Mesenchymal stem cell (in vitro differentiated cells and primary cell): ENCODE measurements at regions not wholly inside any gene's neighbourhood (a gene's known extent, or its start where the extent isn't known, plus 50 kb on each side); places are given as distances from the start of the nearest gene placed in this dataset.

ENCODE experiments used
- DNase-seq: peaks from one replicate; pipeline ENCODE4 v3.0.0-alpha.2; 2013
- H2AFZ ChIP-seq: one replicate; pipeline ENCODE4 v1.6.1; 2013; ENCODE audit warnings: low read depth, mild to moderate bottlenecking, control low read depth, inconsistent platforms, low read length, moderate library complexity
- H2AK5ac ChIP-seq: 2 replicates; pipeline ENCODE4 v1.6.1; 2013; ENCODE audit warnings: low read length, moderate library complexity, mild to moderate bottlenecking, inconsistent platforms; ENCODE audit not compliant: severe bottlenecking
- H2BK120ac ChIP-seq: one replicate; pipeline ENCODE4 v1.6.1; 2013; ENCODE audit warnings: low read depth, mild to moderate bottlenecking, inconsistent platforms, low read length, moderate library complexity
- H2BK12ac ChIP-seq, 2 experiments: one replicate each; pipeline ENCODE4 v1.6.1; 2013; ENCODE audit warnings: inconsistent platforms in 2 of 2, low read length in 2 of 2, mild to moderate bottlenecking in 2 of 2, moderate library complexity in 2 of 2, control low read depth in 1 of 2
- H2BK15ac ChIP-seq: one replicate; pipeline ENCODE4 v1.6.1; 2013; ENCODE audit warnings: mild to moderate bottlenecking, low read depth, inconsistent platforms; ENCODE audit not compliant: poor library complexity, severe bottlenecking
- H2BK5ac ChIP-seq: 2 replicates; pipeline ENCODE4 v1.6.1; 2013; ENCODE audit warnings: low read depth, mild to moderate bottlenecking, low read length, control low read depth, inconsistent platforms; ENCODE audit not compliant: poor library complexity, severe bottlenecking
- H3K14ac ChIP-seq, 2 experiments: one replicate each; pipeline ENCODE4 v1.6.1; 2013; ENCODE audit warnings: inconsistent platforms in 2 of 2, low read length in 2 of 2, control low read depth in 1 of 2, mild to moderate bottlenecking in 1 of 2, moderate library complexity in 1 of 2
- H3K18ac ChIP-seq, 2 experiments: one replicate each; pipeline ENCODE4 v1.6.1; 2013; ENCODE audit warnings: inconsistent platforms in 2 of 2, low read length in 2 of 2, control low read depth in 1 of 2, low read depth in 1 of 2, mild to moderate bottlenecking in 1 of 2
- H3K23ac ChIP-seq, 2 experiments: one replicate each; pipeline ENCODE4 v1.6.1; 2013; ENCODE audit warnings: inconsistent platforms in 2 of 2, low read length in 2 of 2, mild to moderate bottlenecking in 2 of 2, moderate library complexity in 2 of 2, control low read depth in 1 of 2
- H3K27ac ChIP-seq: 2 replicates; pipeline ENCODE4 v1.5.1; 2013; ENCODE audit warnings: mild to moderate bottlenecking, moderate library complexity, low read length, control low read depth, inconsistent platforms; ENCODE audit not compliant: poor library complexity, severe bottlenecking
- H3K27me3 ChIP-seq, 2 experiments: 2 replicates each; pipeline versions ENCODE4 v1.6.1 to v1.7.0; 2013; ENCODE audit warnings: low read length in 2 of 2, mild to moderate bottlenecking in 2 of 2, moderate library complexity in 2 of 2, control low read depth in 1 of 2, inconsistent platforms in 1 of 2; ENCODE audit not compliant: control insufficient read depth in 1 of 2, insufficient read depth in 1 of 2
- H3K36me3 ChIP-seq, 2 experiments: 2 replicates each; pipeline versions ENCODE4 v1.6.1 to v1.7.0; 2013; ENCODE audit warnings: low read length in 2 of 2, control low read depth in 1 of 2, inconsistent platforms in 1 of 2, low read depth in 1 of 2, mild to moderate bottlenecking in 1 of 2; ENCODE audit not compliant: insufficient read depth in 2 of 2, control insufficient read depth in 1 of 2
- H3K4ac ChIP-seq, 2 experiments: one replicate each; pipeline ENCODE4 v1.6.1; 2013; ENCODE audit warnings: inconsistent platforms in 2 of 2, low read length in 2 of 2, mild to moderate bottlenecking in 2 of 2, moderate library complexity in 2 of 2, control low read depth in 1 of 2, low read depth in 1 of 2
- H3K4me1 ChIP-seq: 2 replicates; pipeline ENCODE4 v1.6.1; 2013; ENCODE audit warnings: low read depth, low read length, control low read depth; ENCODE audit not compliant: control insufficient read depth, insufficient read depth
- H3K4me2 ChIP-seq: 2 replicates; pipeline ENCODE4 v1.6.1; 2013; ENCODE audit warnings: low read length, mild to moderate bottlenecking, inconsistent platforms; ENCODE audit not compliant: poor library complexity, severe bottlenecking
- H3K4me3 ChIP-seq, 2 experiments: 2 replicates each; pipeline versions ENCODE4 v1.5.1 to v1.7.0; 2013; ENCODE audit warnings: low read length in 2 of 2, mild to moderate bottlenecking in 2 of 2, control low read depth in 1 of 2, low read depth in 1 of 2; ENCODE audit not compliant: insufficient read depth in 1 of 2
- H3K79me1 ChIP-seq: replicated peaks from 2 replicates; pipeline ENCODE4 v1.6.1; 2013; ENCODE audit warnings: mild to moderate bottlenecking, control low read depth, low read length, inconsistent platforms; ENCODE audit not compliant: poor library complexity, severe bottlenecking
- H3K9ac ChIP-seq: 2 replicates; pipeline ENCODE4 v1.7.0; 2013; ENCODE audit warnings: mild to moderate bottlenecking, low read length, moderate library complexity
- H3K9me3 ChIP-seq: 2 replicates; pipeline ENCODE4 v1.7.0; 2013; ENCODE audit warnings: mild to moderate bottlenecking, low read length; ENCODE audit not compliant: control insufficient read depth
- H4K8ac ChIP-seq: one replicate; pipeline ENCODE4 v1.6.1; 2013; ENCODE audit warnings: inconsistent platforms, mild to moderate bottlenecking, low read length, moderate library complexity
- H4K91ac ChIP-seq: one replicate; pipeline ENCODE4 v1.6.1; 2013; ENCODE audit warnings: mild to moderate bottlenecking, low read length, inconsistent platforms
- WGBS: methylation state at CpG from one replicate; pipeline ENCODE4 v1.1.7; 2013; ENCODE audit warnings: mixed read lengths; 5-methylcytosine and 5-hydroxymethylcytosine counted together

DNA sequence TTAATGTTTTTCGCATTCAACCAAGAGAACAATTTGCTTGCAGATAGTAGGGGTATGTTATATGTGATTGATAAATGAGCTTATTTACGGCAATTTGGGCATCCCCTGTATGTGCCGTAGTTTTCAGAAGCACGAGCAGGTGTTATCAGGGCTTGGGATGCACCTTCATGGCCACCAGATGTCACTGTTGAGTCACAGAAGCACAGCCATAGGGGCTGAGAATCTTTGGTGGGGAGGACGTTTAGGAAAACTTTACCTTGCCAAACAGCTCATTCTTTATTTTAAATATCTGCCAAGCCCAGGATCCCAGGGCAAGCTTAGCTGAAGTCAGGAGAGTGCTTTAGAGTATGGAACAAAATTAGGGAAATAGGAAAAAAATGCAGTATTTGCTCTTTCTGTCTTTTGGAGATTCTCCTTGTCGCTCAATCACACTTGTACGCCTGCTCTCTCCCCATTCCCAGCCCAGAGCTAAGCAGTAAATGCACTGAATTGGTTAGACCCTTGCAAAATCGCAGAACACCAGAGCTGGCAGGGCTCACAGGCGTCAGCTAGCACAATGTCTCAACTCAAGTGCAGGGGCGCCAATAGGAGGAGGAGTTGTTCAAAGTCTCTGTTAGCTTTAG, 93.6 kb upstream of the MPHOSPH6 start:
- Histone ChIP-seq H3K4ac (no peak overlapping the region), H3K4me3 (no peak overlapping the region), H3K27me3 (peaks cover 31 to 43% of the 10 kb centered on the region in 2 experiments)

DNA sequence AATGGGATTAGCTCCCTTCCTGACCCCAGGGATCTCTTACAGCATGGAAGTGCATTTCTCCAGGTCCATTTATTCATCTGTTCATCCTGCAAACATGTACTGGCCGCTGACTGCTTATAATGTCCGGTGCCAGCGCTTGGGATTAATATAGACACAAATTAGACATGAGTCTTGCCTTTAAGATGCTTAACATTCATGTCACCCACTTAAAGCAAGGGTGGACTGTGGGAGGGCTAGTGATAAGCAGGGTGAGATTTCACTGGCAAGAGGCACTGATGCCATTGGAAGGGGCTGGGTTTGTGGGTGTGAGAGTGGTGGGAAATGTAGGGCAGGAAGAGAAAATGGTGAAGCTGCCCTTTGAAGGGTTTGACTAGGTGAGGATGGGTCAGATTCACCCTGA, 92.2 kb upstream of the MPHOSPH6 start:
- Histone ChIP-seq H3K9me3 (no peaks in the 10 kb centered on the region), H3K4ac (no peak overlapping the region), H3K4me3 (no peak overlapping the region), H2AK5ac (no peak overlapping the region), H3K14ac (no peak overlapping the region), H3K4me2 (no peak overlapping the region), H3K9ac (no peak overlapping the region), H2BK12ac (no peak overlapping the region), H3K36me3 (no peaks in the 10 kb centered on the region), H3K23ac (no peak overlapping the region), H2BK15ac (no peak overlapping the region), H3K18ac (no peak overlapping the region), H4K91ac (no peak overlapping the region), H4K8ac (no peak overlapping the region), H3K79me1 (no peaks in the 10 kb centered on the region), H3K27ac (no peak overlapping the region), H2BK5ac (no peak overlapping the region), H3K27me3 (peaks cover 29 to 43% of the 10 kb centered on the region in 2 experiments), H2BK120ac (no peak overlapping the region), H3K4me1 (no peaks in the 10 kb centered on the region), H2AFZ (no peak overlapping the region)
- 93% methylated on average over 3 of the region's 3 CpGs for WGBS
- no peak for DNase-seq

More for the DNA sequence above, 93.6 kb upstream of the MPHOSPH6 start:
- Histone ChIP-seq H4K91ac (no peak overlapping the region), H3K9ac (no peak overlapping the region), H3K4me2 (no peak overlapping the region), H3K27ac (no peak overlapping the region), H3K18ac (no peak overlapping the region), H2AFZ (no peak overlapping the region), H3K14ac (no peak overlapping the region), H3K36me3 (no peaks in the 10 kb centered on the region), H2AK5ac (no peak overlapping the region), H3K23ac (no peak overlapping the region), H3K79me1 (no peaks in the 10 kb centered on the region), H3K4me1 (no peaks in the 10 kb centered on the region), H4K8ac (no peak overlapping the region), H2BK5ac (no peak overlapping the region), H2BK15ac (no peak overlapping the region), H3K9me3 (no peaks in the 10 kb centered on the region), H2BK12ac (no peak overlapping the region), H2BK120ac (no peak overlapping the region)
- peak; percentile 50 for DNase-seq
- 54% methylated on average over 9 of the region's 10 CpGs for WGBS

DNA sequence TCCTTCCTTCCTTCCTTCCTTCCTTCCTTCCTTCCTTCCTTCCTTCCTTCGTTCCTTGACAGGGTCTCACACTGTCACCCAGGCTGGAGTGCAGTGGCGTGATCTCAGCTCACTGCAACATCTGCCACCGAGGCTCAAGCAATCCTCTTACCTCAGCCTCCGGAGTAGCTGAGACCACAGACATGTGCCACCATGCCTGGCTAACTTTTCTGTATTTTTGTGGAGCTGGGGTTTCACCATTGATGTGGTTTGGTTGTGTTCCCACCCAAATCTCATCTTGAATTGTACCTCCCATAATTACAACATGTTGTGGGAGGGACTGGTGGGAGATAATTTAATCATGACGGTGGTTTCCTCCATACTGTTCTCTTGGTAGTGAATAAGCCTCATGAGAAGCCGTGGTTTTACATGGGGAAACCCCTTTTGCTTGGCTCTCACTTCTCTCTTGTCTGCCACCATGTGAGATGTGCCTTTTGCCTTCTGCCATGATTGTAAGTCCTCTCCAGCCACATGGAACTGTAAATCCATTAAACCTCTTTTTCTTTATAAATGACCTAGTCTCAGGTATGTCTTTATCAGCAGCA, 90.3 kb upstream of the MPHOSPH6 start:
- Histone ChIP-seq H2AK5ac (no peak overlapping the region), H3K79me1 (no peaks in the 10 kb centered on the region), H3K36me3 (no peaks in the 10 kb centered on the region), H2BK120ac (no peak overlapping the region), H3K4ac (no peak overlapping the region), H3K18ac (no peak overlapping the region), H4K8ac (no peak overlapping the region), H4K91ac (no peak overlapping the region), H3K27me3 (peaks cover 25 to 36% of the 10 kb centered on the region in 2 experiments), H3K9me3 (no peaks in the 10 kb centered on the region), H3K14ac (no peak overlapping the region), H2AFZ (no peak overlapping the region), H2BK5ac (no peak overlapping the region), H2BK15ac (no peak overlapping the region), H3K27ac (no peak overlapping the region), H3K9ac (no peak overlapping the region), H3K4me2 (no peak overlapping the region), H3K23ac (no peak overlapping the region), H3K4me3 (no peak overlapping the region), H3K4me1 (no peaks in the 10 kb centered on the region), H2BK12ac (no peak overlapping the region)
- 71% methylated on average over 5 of the region's 6 CpGs for whole genome bisulfite sequencing
- DNase-seq, result no peak

DNA sequence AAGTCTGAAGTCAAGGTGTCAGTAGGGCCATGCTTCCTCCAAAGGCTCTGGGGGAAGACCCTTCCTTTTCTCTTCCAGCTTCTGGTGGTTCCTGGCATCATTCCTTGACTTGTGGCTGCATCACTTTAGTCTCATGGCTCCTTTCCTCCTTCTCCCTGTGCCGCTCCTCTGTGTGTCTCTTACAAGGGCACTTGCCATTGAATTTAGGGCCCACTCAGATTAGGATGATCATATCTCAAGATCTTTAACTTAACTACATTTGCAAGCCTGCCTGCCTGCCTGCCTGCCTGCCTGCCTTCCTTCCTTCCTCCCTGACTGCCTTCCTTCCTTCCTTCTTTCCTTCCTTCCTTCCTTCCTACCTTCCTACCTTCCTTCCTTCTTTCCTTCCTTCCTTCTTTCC, 89.7 kb upstream of the MPHOSPH6 start:
- Histone ChIP-seq H2AK5ac (no peak overlapping the region), H4K8ac (no peak overlapping the region), H3K9me3 (no peaks in the 10 kb centered on the region), H2BK15ac (no peak overlapping the region), H3K79me1 (no peaks in the 10 kb centered on the region), H3K14ac (no peak overlapping the region), H4K91ac (no peak overlapping the region), H2AFZ (no peak overlapping the region), H3K27ac (no peak overlapping the region), H3K23ac (no peak overlapping the region), H3K4me1 (no peaks in the 10 kb centered on the region), H2BK5ac (no peak overlapping the region), H3K27me3 (peaks cover 25 to 33% of the 10 kb centered on the region in 2 experiments), H2BK12ac (no peak overlapping the region), H3K4me2 (no peak overlapping the region), H3K18ac (no peak overlapping the region), H3K9ac (no peak overlapping the region), H2BK120ac (no peak overlapping the region), H3K4me3 (no peak overlapping the region), H3K36me3 (no peaks in the 10 kb centered on the region), H3K4ac (no peak overlapping the region)
- DNase-seq, result no peak
- 72% methylated on average over 1 of the region's 1 CpG for WGBS
